Hippocampal formation (tissue), 2 donors: ENCODE measurements at regions not wholly inside any gene's neighbourhood (a gene's known extent, or its start where the extent isn't known, plus 50 kb on each side); places are given as distances from the start of the nearest gene placed in this dataset.

Experiments used
- DNase-seq, 2 donors: peaks; one replicate each; lab custom pipeline; 2025; lab: John Stamatoyannopoulos, UW

GRCh38 chr4:166363198-166363597 is 490.2 kb downstream of the TLL1 start:
- DNase-seq = no peak

DNA sequence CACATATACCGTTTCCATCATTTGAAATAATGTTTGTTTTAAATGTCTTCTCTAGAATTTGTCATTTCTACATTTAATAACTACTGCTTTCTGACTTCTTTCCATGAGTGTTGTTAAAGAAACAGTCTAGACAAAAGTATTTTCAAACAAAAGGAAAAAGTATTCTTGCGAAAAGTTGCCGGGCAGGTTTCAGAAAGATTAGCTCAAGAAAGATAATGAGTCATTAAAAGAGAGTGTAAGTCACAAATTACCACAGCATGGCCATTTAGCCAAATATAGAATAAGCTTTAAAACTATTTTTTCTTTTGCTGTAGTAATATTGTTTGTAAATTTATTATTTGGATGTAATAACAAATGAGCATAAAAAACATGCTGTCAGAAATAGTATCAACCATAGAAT is 493.0 kb downstream of the TLL1 start:
- no peak for DNase-seq

DNA sequence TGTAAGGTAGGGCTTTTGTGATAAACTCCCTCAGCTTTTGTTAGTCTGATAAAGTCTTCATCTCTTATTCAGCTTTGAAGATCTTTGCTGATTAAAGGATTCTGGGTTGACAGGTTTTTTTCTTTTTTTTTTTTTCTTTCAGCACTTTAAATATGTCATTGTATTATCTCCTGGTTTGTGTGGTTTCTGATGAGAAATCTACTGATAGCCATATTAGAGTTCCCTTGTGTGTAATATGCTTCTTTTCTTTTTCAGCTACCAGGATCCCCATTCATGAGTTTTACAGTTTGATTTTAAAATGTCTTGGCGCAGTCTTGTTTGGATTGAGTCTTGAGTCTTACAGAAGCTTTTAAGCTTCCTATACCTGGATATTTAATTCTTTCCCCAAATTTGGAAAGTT is 504.5 kb downstream of the TLL1 start:
- no peak for DNase-seq

DNA sequence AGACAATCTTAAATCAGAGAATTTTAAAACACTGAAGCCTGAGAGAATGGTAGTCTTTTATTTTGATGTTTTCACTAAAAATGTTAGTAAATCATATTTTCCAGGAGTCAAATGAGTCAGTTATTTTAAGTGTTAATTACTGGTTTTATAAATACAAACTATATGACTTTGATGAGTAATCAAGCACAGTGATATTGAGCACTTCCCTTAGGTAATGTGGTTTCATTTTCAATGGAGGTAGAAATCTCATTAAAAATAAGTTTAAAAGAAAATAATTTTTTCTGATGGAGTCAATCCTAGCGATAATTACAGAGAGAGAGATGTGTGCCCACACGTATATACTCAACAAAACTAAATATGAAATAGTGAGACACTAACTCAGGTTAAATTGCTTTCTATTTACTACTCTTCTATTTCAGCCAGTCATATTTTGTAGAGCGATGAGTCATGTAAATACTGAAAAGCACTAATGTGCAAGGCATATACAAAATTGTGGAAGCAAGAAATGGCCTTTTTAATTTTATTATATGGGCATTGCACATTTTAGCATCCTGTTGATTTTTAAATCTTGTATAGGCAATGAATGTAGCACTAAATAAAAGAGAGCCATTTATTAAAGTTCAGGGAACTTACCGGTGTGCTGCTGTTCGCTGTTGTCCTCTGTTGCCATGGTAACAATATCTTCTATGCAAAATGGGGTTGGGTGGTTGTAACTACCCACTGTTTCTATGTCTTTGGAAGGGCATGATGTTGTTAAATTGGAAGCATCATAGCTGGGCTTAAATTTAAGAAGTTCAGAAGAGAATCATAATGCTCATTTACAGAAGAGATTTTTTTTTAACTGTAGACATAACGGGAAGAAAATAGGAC is 513.7 kb downstream of the TLL1 start:
- no peak for DNase-seq

- no peak for DNase-seq
Measured at GRCh38 chr4:166391501-166391900, 518.5 kb downstream of the TLL1 start.

GRCh38 chr4:166399021-166399420 is 526.0 kb downstream of the TLL1 start:
- no peak for DNase-seq

GRCh38 chr4:166400270-166400894 is 527.3 kb downstream of the TLL1 start:
- DNase-seq = no peak

DNA sequence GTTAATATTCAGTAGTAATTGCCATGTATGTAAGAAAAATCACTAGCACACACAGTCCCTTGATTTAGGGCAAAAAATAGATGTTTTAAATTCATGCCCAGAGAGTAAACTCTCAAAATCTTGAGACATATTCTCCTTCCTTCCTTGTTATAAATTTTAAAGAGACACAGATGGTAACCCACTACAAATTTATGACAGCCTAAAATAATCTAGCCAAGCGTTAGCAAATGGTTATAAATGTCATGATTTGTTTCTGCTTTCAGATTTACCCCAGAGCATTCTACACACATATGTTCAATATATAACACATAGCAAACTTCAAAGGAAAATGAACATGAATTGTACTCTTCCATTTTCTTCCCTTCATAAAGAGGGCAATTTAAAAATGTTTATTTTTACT is 540.3 kb downstream of the TLL1 start:
- no peak for DNase-seq

- DNase-seq = no peak
Measured at GRCh38 chr4:166414431-166414830, 541.4 kb downstream of the TLL1 start.

- no peak for DNase-seq
Measured at GRCh38 chr4:166415749-166416148, 542.7 kb downstream of the TLL1 start.

- no peak for DNase-seq
Measured at GRCh38 chr4:166421556-166422156, 548.6 kb downstream of the TLL1 start.

DNA sequence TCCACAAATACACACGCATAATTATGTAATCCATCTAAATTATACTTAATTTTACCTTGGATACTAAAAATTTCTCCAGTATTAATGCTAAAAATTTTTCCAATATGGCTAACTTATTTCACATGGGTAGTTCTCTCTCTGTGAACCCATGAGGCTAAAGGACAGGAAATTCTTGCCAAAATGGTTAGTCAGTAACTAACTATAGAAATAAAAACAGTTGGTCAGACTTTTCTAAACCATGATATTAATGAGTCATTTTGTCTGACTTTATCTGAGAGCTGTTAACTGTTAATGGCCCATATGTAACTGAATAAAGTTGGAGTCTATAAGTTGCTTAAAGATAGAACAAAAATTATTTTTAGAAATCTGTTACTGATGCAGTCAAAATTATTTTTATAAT is 549.4 kb downstream of the TLL1 start:
- DNase-seq = no peak

- no peak for DNase-seq
Measured at GRCh38 chr4:166426300-166426863, 553.3 kb downstream of the TLL1 start.

GRCh38 chr4:166432125-166432524 is 559.1 kb downstream of the TLL1 start:
- DNase-seq = no peak

GRCh38 chr4:166432842-166433241 is 559.8 kb downstream of the TLL1 start:
- DNase-seq = no peak

GRCh38 chr4:166435449-166435848 is 562.4 kb downstream of the TLL1 start:
- no peak for DNase-seq

DNA sequence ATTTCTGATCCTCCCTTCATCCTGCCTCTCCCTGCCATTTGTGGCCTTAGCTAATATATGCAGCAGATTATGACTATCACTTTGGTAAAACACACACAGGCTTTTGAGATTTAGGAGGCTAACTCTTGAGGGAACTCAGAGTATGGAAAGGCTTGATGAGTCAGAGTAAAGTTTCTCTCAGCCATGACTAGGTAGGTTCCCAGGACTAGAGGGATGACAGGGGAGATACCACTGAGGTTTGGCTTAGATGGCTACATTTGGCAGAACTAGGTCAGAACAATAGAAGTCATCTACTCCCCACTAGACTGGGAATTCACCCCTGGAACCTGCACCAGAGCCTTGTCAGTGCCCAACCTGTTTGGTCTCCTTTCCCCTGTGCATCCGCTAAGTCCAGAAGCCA is 585.7 kb downstream of the TLL1 start:
- no peak for DNase-seq

DNA sequence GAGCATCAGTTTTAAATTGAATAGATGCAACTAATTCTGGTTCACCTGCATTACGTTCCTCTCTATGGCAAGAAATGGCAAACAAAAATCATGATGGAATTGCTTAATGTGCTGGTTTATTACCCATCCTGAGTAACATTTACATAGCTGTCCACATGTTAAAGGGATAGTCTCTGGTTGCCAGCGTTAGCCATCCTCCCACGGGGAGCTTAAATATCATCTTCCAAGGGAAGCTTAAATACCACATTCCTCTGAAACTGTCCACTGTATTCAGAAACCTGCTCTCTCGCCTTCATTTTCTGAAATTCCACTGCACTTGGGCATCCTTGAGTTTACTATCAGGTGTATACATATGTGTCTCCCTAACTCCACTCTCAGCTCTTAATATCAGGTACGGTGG is 586.6 kb downstream of the TLL1 start:
- no peak for DNase-seq

DNA sequence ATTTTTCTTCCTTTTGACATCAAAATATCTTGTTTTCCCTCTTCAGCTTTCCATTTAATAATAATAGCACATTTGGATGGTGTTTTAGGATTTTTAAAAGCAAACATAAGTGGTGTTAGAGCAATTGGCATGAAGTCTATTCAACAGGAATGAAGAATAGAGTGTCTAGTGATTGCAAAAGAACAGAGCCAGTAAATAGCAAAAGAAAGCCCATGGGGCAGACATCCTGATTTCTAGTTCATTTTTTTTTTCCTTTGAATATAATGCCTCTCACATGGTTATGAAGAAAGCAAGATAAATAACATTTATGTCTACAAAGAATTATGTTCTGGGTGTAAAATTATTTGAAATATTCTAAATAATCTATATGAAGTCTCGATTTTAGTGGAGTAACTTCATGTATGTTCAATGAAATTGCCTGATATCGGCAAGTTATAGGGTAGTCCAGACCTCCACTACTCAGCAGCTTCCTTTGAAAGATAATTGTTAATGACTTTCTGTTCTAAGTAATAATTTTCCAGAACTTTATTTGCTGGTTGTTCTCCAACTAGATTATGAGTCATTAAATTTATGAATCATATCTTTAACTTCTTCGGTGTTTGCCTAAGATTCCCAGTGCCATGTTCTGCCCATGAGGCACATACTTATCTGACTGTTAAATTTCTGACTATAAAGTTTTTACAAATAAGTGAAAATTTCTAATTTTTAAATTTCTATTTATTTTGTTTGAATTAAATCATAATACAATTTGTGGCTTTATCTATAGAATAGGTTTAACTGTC is 587.9 kb downstream of the TLL1 start:
- DNase-seq = no peak

GRCh38 chr4:166481055-166481454 is 608.0 kb downstream of the TLL1 start:
- no peak for DNase-seq

- DNase-seq = no peak
Measured at GRCh38 chr4:166481739-166482138, 608.7 kb downstream of the TLL1 start.

DNA sequence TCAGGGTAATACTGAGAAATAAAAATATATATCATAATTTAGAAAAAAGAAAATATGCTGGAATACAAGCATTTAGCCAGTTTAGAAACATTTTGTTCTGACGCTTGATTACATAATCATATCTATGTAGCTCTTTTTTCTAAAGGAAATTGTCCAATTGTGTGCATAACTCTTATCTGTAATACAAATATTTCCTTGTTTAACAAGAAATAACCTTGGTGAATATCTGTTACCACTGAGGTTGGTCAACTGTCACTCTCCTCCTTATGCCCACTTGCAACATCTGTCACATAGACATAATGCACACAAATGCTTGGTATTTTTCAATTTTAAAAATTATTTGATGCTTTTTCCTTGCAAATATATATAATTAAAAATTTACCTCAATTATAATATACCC is 609.7 kb downstream of the TLL1 start:
- DNase-seq = no peak
